ENCODE measurements at regions not wholly inside any gene's neighbourhood (a gene's known extent, or its start where the extent isn't known, plus 50 kb on each side); places are given as distances from the start of the nearest gene placed in this dataset.

DNA sequence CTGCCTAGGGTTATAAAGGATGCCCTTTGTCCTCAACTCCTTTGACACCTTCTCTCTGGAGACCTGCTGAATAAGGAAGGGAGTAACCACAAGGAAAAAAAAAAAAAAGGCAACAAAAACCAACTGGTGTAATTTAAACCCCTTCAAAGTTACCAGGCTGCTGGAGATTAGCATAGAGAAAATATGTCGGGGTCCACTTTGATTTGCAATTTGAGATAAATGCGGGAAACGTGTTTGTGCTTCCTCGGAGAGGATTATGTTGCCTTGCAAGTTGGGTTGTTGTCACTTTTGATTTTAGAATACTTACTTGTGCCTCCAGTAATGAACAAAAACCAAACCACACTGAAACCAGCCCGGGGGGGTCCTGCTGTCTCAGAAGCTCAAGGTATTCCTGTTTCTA, 200.2 kb upstream of the MYL2 start:
- TF ChIP-seq NFYB (IDR thresholded peaks at IDR 0.05; ENCODE audit: insufficient read depth, low read depth, low read length): no peak
- TF ChIP-seq EZH2 (IDR thresholded peaks at IDR 0.05; ENCODE audit: borderline replicate concordance, control insufficient read depth, low read depth, low read length): no peak
- no peak for TF ChIP-seq RAD21 (IDR thresholded peaks at IDR 0.05; ENCODE audit: insufficient read depth, low read depth, low read length)
- TF ChIP-seq, protein P1, sequence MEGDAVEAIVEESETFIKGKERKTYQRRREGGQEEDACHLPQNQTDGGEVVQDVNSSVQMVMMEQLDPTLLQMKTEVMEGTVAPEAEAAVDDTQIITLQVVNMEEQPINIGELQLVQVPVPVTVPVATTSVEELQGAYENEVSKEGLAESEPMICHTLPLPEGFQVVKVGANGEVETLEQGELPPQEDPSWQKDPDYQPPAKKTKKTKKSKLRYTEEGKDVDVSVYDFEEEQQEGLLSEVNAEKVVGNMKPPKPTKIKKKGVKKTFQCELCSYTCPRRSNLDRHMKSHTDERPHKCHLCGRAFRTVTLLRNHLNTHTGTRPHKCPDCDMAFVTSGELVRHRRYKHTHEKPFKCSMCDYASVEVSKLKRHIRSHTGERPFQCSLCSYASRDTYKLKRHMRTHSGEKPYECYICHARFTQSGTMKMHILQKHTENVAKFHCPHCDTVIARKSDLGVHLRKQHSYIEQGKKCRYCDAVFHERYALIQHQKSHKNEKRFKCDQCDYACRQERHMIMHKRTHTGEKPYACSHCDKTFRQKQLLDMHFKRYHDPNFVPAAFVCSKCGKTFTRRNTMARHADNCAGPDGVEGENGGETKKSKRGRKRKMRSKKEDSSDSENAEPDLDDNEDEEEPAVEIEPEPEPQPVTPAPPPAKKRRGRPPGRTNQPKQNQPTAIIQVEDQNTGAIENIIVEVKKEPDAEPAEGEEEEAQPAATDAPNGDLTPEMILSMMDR (IDR thresholded peaks at IDR 0.05 in 2 of 3, conservative IDR thresholded peaks at IDR 0.05 in 1 of 3; ENCODE audit: control insufficient read depth in 2 of 3, extremely low read depth in 1 of 3, insufficient read depth in 1 of 3, low read depth in 3 of 3, low read length in 3 of 3): no peak
